Kidney tubule cell (primary cell): ENCODE measurements at regions not wholly inside any gene's neighbourhood (a gene's known extent, or its start where the extent isn't known, plus 50 kb on each side); places are given as distances from the start of the nearest gene placed in this dataset.

Experiments used
- DNase-seq: peaks from one replicate; pipeline ENCODE4 v3.0.0-alpha.2; 2018; ENCODE audit warnings: low spot score

GRCh38 chr6:134712311-134712710 lies 237.6 kb downstream of the ALDH8A1 start:
- DNase-seq = no peak

GRCh38 chr6:134708079-134708478 lies 241.8 kb downstream of the ALDH8A1 start:
- no peak for DNase-seq

GRCh38 chr6:134707342-134708031 lies 242.4 kb downstream of the ALDH8A1 start:
- DNase-seq = peak; percentile 71

- DNase-seq = no peak
These were observed 243.1 kb downstream of the ALDH8A1 start for GRCh38 chr6:134706806-134707205.

GRCh38 chr6:134706153-134706552 lies 243.7 kb downstream of the ALDH8A1 start:
- DNase-seq = no peak

GRCh38 chr6:134703206-134703605 lies 246.7 kb downstream of the ALDH8A1 start:
- no peak for DNase-seq

- no peak for DNase-seq
These were observed 247.6 kb downstream of the ALDH8A1 start for GRCh38 chr6:134702279-134702678.

- DNase-seq = no peak
These were observed 248.6 kb downstream of the ALDH8A1 start for GRCh38 chr6:134701301-134701700.

GRCh38 chr6:134698228-134698627 lies 251.7 kb downstream of the ALDH8A1 start:
- no peak for DNase-seq

- DNase-seq = no peak
These were observed 257.9 kb downstream of the ALDH8A1 start for GRCh38 chr6:134692008-134692407.

- DNase-seq = no peak
These were observed 258.7 kb downstream of the ALDH8A1 start for GRCh38 chr6:134691180-134691579.

GRCh38 chr6:134690048-134690447 lies 259.9 kb downstream of the ALDH8A1 start:
- no peak for DNase-seq

- DNase-seq = no peak
These were observed 260.3 kb downstream of the ALDH8A1 start for GRCh38 chr6:134689641-134690040.

- DNase-seq = no peak
These were observed 260.7 kb downstream of the ALDH8A1 start for GRCh38 chr6:134689177-134689576.

- peak; percentile 85 for DNase-seq
These were observed 263.8 kb downstream of the ALDH8A1 start for GRCh38 chr6:134686071-134686470.

GRCh38 chr6:134684423-134684795 lies 265.5 kb downstream of the ALDH8A1 start:
- no peak for DNase-seq

GRCh38 chr6:134683783-134684422 lies 266.0 kb downstream of the ALDH8A1 start:
- peak; percentile 28 for DNase-seq

- no peak for DNase-seq
These were observed 269.5 kb downstream of the ALDH8A1 start for GRCh38 chr6:134680433-134680832.

GRCh38 chr6:134680021-134680420 lies 269.9 kb downstream of the ALDH8A1 start:
- peak; percentile 25 for DNase-seq

GRCh38 chr6:134678436-134678889 lies 271.4 kb downstream of the ALDH8A1 start:
- peak; percentile 83 for DNase-seq

GRCh38 chr6:134676307-134677281 lies 273.3 kb downstream of the ALDH8A1 start:
- DNase-seq = peak; percentile 92
